ENCODE measurements at regions not wholly inside any gene's neighbourhood (a gene's known extent, or its start where the extent isn't known, plus 50 kb on each side); places are given as distances from the start of the nearest gene placed in this dataset.

GRCh38 chr18:10013621-10014543 lies 100.1 kb downstream of the VAPA start:
- TF ChIP-seq, protein P1, sequence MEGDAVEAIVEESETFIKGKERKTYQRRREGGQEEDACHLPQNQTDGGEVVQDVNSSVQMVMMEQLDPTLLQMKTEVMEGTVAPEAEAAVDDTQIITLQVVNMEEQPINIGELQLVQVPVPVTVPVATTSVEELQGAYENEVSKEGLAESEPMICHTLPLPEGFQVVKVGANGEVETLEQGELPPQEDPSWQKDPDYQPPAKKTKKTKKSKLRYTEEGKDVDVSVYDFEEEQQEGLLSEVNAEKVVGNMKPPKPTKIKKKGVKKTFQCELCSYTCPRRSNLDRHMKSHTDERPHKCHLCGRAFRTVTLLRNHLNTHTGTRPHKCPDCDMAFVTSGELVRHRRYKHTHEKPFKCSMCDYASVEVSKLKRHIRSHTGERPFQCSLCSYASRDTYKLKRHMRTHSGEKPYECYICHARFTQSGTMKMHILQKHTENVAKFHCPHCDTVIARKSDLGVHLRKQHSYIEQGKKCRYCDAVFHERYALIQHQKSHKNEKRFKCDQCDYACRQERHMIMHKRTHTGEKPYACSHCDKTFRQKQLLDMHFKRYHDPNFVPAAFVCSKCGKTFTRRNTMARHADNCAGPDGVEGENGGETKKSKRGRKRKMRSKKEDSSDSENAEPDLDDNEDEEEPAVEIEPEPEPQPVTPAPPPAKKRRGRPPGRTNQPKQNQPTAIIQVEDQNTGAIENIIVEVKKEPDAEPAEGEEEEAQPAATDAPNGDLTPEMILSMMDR (IDR thresholded peaks at IDR 0.05; ENCODE audit: poor library complexity, severe bottlenecking) = no peak

DNA sequence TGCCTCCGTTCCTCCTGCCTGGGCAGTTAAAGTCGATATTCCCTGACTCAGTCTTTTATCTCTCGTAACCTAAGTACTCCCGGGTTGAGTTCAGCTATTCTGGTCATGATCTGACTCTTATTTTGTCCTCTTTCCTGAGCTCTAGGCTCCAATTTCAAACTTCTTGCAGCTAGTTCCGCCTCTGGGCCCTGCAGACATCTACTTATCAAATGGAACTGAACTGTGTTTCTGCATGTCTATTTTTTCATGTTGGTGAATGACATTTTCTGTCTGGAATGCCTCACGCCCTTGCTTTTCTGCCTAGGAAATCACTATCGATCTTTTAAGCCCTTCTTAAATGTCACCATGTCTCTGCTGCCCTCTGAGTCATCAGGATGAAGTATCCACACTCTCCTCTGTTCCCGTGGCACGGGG lies 101.5 kb downstream of the VAPA start:
- no peaks in the 10 kb centered on the region for H3K27me3 ChIP-seq (ENCODE audit: insufficient read depth, poor library complexity, severe bottlenecking)
- H3K4me1 ChIP-seq (ENCODE audit: insufficient read depth, poor library complexity, severe bottlenecking) = peaks cover 22% of the 10 kb centered on the region
- ATAC-seq (ENCODE audit: low read depth) (peak; percentile 69), DNase-seq (ENCODE audit: low spot score) (no peak)
- H3K9me3 ChIP-seq (ENCODE audit: severe bottlenecking) = no peaks in the 10 kb centered on the region
- TF ChIP-seq, protein P1 (IDR thresholded peaks at IDR 0.05; ENCODE audit: poor library complexity, severe bottlenecking) = no peak
- H3K36me3 ChIP-seq (ENCODE audit: low read depth) = no peaks in the 10 kb centered on the region
- peak overlapping the region; percentile 92 for H3K27ac ChIP-seq (ENCODE audit: poor library complexity, severe bottlenecking)
- no peak overlapping the region for H3K4me3 ChIP-seq (ENCODE audit: severe bottlenecking)

More at GRCh38 chr18:10013621-10014543, 100.1 kb downstream of the VAPA start:
- no peaks in the 10 kb centered on the region for H3K9me3 ChIP-seq (ENCODE audit: severe bottlenecking)
- no peaks in the 10 kb centered on the region for H3K27me3 ChIP-seq (ENCODE audit: insufficient read depth, poor library complexity, severe bottlenecking)
- H3K4me3 ChIP-seq (ENCODE audit: severe bottlenecking) = no peak overlapping the region
- DNase-seq (ENCODE audit: low spot score) = no peak
- peak overlapping the region; percentile 92 for H3K27ac ChIP-seq (ENCODE audit: poor library complexity, severe bottlenecking)
- H3K4me1 ChIP-seq (ENCODE audit: insufficient read depth, poor library complexity, severe bottlenecking) = peaks cover 22% of the 10 kb centered on the region
- no peak for ATAC-seq (ENCODE audit: low read depth)
- no peaks in the 10 kb centered on the region for H3K36me3 ChIP-seq (ENCODE audit: low read depth)

DNA sequence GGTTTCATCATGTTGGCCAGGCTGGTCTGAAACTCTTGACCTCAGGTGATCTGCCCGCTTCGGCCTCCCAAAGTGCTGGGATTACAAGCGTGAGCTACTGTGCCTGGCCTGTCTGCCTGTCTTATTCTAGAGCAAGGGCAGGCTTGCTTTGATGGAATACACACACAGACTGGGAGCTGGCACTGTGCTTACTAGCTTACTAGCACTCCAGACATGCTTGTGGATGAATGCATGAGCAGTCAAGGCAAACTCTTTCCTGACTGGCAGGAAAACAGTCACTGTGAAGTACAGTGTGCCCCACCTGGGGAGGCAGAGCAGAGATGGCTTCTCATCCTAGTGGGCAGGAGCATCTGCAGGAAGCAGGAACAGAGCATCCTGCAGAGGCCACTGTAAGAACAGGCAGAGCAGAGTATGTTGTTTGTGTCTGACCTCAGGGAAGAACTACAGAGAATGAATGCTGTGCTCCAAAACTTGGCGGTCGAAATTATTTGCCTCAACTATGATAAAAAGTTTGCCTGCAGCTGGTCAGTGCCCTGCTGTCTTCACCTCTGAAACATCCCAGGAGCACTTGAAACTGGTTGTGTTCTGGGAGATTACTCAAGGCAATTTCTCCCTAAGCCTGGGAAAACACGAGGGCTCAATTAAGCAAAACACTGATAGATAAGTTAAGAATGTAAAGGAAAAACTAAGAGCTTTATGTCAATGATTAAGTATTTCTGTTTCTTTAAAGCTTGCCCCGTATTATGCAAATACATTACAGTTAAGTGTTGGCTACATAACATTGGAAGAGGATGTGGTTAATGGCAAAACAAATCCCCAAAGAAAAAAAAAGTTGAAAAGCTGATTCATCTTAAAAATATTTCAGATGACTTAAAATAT lies 102.4 kb downstream of the VAPA start:
- Histone ChIP-seq H3K27ac (ENCODE audit: poor library complexity, severe bottlenecking) (peak overlapping the region; percentile 92), H3K4me1 (ENCODE audit: insufficient read depth, poor library complexity, severe bottlenecking) (peaks cover 22% of the 10 kb centered on the region), H3K4me3 (ENCODE audit: severe bottlenecking) (no peak overlapping the region), H3K9me3 (ENCODE audit: severe bottlenecking) (no peaks in the 10 kb centered on the region), H3K36me3 (ENCODE audit: low read depth) (no peaks in the 10 kb centered on the region), H3K27me3 (ENCODE audit: insufficient read depth, poor library complexity, severe bottlenecking) (no peaks in the 10 kb centered on the region)
- DNase-seq (ENCODE audit: low spot score) = no peak
- TF ChIP-seq, protein P1 (IDR thresholded peaks at IDR 0.05; ENCODE audit: poor library complexity, severe bottlenecking) = peak; percentile 54
- ATAC-seq (ENCODE audit: low read depth) = peak; percentile 65

DNA sequence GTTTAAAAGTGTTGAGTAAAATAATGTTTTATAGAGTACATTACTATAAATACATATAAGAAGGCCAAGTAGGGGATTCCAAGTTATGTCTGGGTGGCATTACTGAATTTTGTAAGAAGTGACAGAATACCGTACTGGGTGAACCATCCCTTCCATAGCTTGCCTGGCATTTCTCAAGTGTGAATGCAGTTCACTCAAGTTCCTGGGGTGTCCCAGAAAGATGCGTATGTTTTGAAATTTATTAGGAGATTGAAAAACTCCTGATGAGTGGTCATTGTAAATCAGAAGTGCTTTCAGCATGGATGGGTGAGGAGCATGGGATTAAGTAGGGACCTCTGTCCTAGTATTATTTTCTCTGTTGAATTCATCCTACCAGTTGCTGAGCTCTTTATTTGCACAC lies 103.2 kb downstream of the VAPA start:
- Histone ChIP-seq H3K4me1 (ENCODE audit: insufficient read depth, poor library complexity, severe bottlenecking) (peaks cover 22% of the 10 kb centered on the region), H3K27ac (ENCODE audit: poor library complexity, severe bottlenecking) (peak overlapping the region; percentile 92), H3K27me3 (ENCODE audit: insufficient read depth, poor library complexity, severe bottlenecking) (no peaks in the 10 kb centered on the region), H3K4me3 (ENCODE audit: severe bottlenecking) (no peak overlapping the region), H3K9me3 (ENCODE audit: severe bottlenecking) (no peaks in the 10 kb centered on the region), H3K36me3 (ENCODE audit: low read depth) (no peaks in the 10 kb centered on the region)
- no peak for DNase-seq (ENCODE audit: low spot score)
- no peak for ATAC-seq (ENCODE audit: low read depth)
- TF ChIP-seq, protein P1 (IDR thresholded peaks at IDR 0.05; ENCODE audit: poor library complexity, severe bottlenecking) = no peak

Data from RWPE2 (cell line).